Muscle of back (tissue), 3 donors: ENCODE measurements at regions not wholly inside any gene's neighbourhood (a gene's known extent, or its start where the extent isn't known, plus 50 kb on each side); places are given as distances from the start of the nearest gene placed in this dataset.
A peak's percentile ranks its signal among the peaks of the same experiment; 100 is the strongest.

Source experiments
- DNase-seq, 3 donors: peaks; one replicate each; pipeline versions ENCODE4 v3.0.0 to v3.0.0-alpha.2; 2013

- no peak for DNase-seq
Observed at GRCh38 chr12:19053218-19053617, 76.3 kb upstream of the PLEKHA5 start.

GRCh38 chr12:19054035-19054434 lies 75.5 kb upstream of the PLEKHA5 start:
- no peak for DNase-seq

- DNase-seq = no peak
Observed at GRCh38 chr12:19055589-19055988, 73.9 kb upstream of the PLEKHA5 start.

GRCh38 chr12:19058235-19059021 lies 71.1 kb upstream of the PLEKHA5 start:
- peak in 2 of 3 donors; percentile 31 to 53 for DNase-seq

GRCh38 chr12:19064713-19065112 lies 64.8 kb upstream of the PLEKHA5 start:
- DNase-seq = no peak

- DNase-seq = no peak
Observed at GRCh38 chr12:19065223-19065622, 64.3 kb upstream of the PLEKHA5 start.

GRCh38 chr12:19065871-19066270 lies 63.7 kb upstream of the PLEKHA5 start:
- DNase-seq = no peak

GRCh38 chr12:19066475-19067001 lies 63.0 kb upstream of the PLEKHA5 start:
- no peak for DNase-seq

- no peak for DNase-seq
Observed at GRCh38 chr12:19068137-19068536, 61.4 kb upstream of the PLEKHA5 start.

- no peak for DNase-seq
Observed at GRCh38 chr12:19070341-19070740, 59.2 kb upstream of the PLEKHA5 start.

- no peak for DNase-seq
Observed at GRCh38 chr12:19074700-19075099, 54.8 kb upstream of the PLEKHA5 start.

GRCh38 chr12:19075711-19076340 lies 53.7 kb upstream of the PLEKHA5 start:
- DNase-seq = peak in 2 of 3 donors; percentile 7 to 27
